22Rv1 (cell line): ENCODE measurements at regions not wholly inside any gene's neighbourhood (a gene's known extent, or its start where the extent isn't known, plus 50 kb on each side); places are given as distances from the start of the nearest gene placed in this dataset.

Experiments used
- ZFX ChIP-seq: fragments of 450-650 bp; IDR thresholded peaks from 2 replicates; pipeline ENCODE4 v1.6.1; 2017; ENCODE audit warnings: antibody characterized with exemption, borderline replicate concordance
- TF ChIP-seq, protein P1 (sequence below): fragments of 450-650 bp; IDR thresholded peaks from 2 replicates; pipeline ENCODE4 v1.5.1; 2017; ENCODE audit warnings: mild to moderate bottlenecking

DNA sequence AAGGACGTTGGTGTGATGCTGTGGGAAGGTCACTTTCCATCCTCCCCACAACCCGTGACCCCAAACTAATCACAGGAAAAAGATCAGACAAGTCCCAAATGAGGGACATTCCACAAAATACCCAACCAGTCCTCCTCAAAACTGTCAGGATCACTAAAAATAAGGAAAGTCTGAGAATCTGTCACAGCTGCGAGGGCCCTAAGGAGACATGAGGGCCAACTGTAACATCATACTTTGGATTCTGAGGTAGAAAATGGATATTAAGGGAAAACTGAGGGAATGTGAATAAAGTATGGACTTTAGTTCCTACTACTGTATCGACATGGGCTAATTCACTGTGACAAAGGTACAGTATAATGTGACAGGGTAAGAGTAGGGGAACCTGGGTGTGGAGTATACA is 85.1 kb upstream of the FAM20C start:
- TF ChIP-seq, protein P1, sequence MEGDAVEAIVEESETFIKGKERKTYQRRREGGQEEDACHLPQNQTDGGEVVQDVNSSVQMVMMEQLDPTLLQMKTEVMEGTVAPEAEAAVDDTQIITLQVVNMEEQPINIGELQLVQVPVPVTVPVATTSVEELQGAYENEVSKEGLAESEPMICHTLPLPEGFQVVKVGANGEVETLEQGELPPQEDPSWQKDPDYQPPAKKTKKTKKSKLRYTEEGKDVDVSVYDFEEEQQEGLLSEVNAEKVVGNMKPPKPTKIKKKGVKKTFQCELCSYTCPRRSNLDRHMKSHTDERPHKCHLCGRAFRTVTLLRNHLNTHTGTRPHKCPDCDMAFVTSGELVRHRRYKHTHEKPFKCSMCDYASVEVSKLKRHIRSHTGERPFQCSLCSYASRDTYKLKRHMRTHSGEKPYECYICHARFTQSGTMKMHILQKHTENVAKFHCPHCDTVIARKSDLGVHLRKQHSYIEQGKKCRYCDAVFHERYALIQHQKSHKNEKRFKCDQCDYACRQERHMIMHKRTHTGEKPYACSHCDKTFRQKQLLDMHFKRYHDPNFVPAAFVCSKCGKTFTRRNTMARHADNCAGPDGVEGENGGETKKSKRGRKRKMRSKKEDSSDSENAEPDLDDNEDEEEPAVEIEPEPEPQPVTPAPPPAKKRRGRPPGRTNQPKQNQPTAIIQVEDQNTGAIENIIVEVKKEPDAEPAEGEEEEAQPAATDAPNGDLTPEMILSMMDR = no peak
- TF ChIP-seq ZFX = no peak
